ENCODE measurements at regions not wholly inside any gene's neighbourhood (a gene's known extent, or its start where the extent isn't known, plus 50 kb on each side); places are given as distances from the start of the nearest gene placed in this dataset.
A peak's percentile ranks its signal among the peaks of the same experiment; 100 is the strongest.

- peak in 1 of 2 experiments; percentile 12 for DNase-seq
These were observed 231.0 kb upstream of the ADGRL2 start for GRCh38 chr1:81569761-81570160.

- DNase-seq = no peak
These were observed 237.1 kb upstream of the ADGRL2 start for GRCh38 chr1:81563632-81564031.

- no peak for DNase-seq
These were observed 237.8 kb upstream of the ADGRL2 start for GRCh38 chr1:81562934-81563333.

- no peak for DNase-seq
These were observed 240.1 kb upstream of the ADGRL2 start for GRCh38 chr1:81560629-81561028.

- DNase-seq = no peak
These were observed 240.9 kb upstream of the ADGRL2 start for GRCh38 chr1:81559662-81560350.

GRCh38 chr1:81558291-81559076, 242.2 kb upstream of the ADGRL2 start:
- no peak for DNase-seq

GRCh38 chr1:81556968-81557367, 243.8 kb upstream of the ADGRL2 start:
- DNase-seq = no peak

GRCh38 chr1:81554534-81554933, 246.2 kb upstream of the ADGRL2 start:
- no peak for DNase-seq

- DNase-seq = no peak
These were observed 246.6 kb upstream of the ADGRL2 start for GRCh38 chr1:81554108-81554507.

GRCh38 chr1:81553503-81553902, 247.2 kb upstream of the ADGRL2 start:
- DNase-seq = no peak

- no peak for DNase-seq
These were observed 248.8 kb upstream of the ADGRL2 start for GRCh38 chr1:81551946-81552345.

GRCh38 chr1:81550753-81551152, 250.0 kb upstream of the ADGRL2 start:
- no peak for DNase-seq

GRCh38 chr1:81549588-81550127, 251.1 kb upstream of the ADGRL2 start:
- peak in 1 of 2 experiments; percentile 64 for DNase-seq

GRCh38 chr1:81548918-81549587, 251.7 kb upstream of the ADGRL2 start:
- DNase-seq = no peak

GRCh38 chr1:81547912-81548303, 252.8 kb upstream of the ADGRL2 start:
- DNase-seq = no peak

- DNase-seq = no peak
These were observed 253.3 kb upstream of the ADGRL2 start for GRCh38 chr1:81547261-81547911.

GRCh38 chr1:81545734-81546133, 255.0 kb upstream of the ADGRL2 start:
- DNase-seq = no peak

- no peak for DNase-seq
These were observed 257.0 kb upstream of the ADGRL2 start for GRCh38 chr1:81543764-81544163.

- no peak for DNase-seq
These were observed 258.5 kb upstream of the ADGRL2 start for GRCh38 chr1:81542196-81542595.

GRCh38 chr1:81540216-81540615, 260.5 kb upstream of the ADGRL2 start:
- no peak for DNase-seq

- DNase-seq = no peak
These were observed 271.7 kb upstream of the ADGRL2 start for GRCh38 chr1:81529014-81529413.

GRCh38 chr1:81525085-81525484, 275.6 kb upstream of the ADGRL2 start:
- no peak for DNase-seq

GRCh38 chr1:81519987-81520386, 280.7 kb upstream of the ADGRL2 start:
- DNase-seq = no peak
